HG03139 (cell line): ENCODE measurements at regions not wholly inside any gene's neighbourhood (a gene's known extent, or its start where the extent isn't known, plus 50 kb on each side); places are given as distances from the start of the nearest gene placed in this dataset.
"Not testable (repeated sequence)": the region's sequence is repeated elsewhere in the genome, so short reads cannot be mapped to it uniquely, and the experiment has no call there.

Experiments
- ATAC-seq: cut with Tn5 transposase; IDR thresholded peaks from one replicate; pipeline ENCODE4 v1.9.1; 2021; ENCODE audit not compliant: unreplicated experiment

DNA sequence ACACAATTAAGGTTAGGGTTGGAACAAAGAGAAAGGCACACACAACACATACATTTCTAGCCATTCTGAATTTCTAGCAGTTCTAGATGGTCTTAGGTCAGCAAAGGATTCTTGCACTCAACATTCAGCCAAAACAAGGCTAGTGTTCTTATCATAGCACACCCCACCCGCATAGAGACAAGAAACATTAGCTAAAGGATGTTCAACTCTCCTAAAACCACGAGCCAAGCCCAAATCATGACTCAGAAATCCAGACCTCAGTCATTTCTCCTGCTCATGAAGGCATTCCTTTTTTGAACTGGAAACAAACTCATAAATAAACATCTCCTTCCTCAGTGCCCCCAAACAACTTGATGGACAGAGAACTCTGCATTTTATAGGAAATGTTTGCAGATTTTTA lies 293.0 kb upstream of the NOTCH2NLA start:
- not testable (repeated sequence) for ATAC-seq

DNA sequence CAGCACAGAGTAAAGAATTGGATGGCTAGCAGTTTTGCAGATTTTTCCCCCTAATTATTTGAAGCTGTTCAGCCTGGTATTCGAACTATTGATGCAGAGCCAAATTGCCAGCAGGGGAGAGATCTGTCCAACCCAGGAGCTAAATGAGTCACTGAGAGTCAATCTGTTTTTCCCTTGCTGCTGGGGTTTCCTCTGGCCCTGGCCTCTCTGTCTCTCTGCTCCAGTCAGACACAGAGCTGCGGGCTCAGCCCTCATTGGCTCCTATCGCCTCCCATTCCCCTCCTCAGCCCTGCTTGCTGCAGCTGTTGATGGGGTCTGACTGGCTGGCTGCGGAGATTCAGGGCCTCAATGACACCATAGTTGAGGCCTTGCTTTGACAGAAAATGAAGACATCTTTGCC lies 284.9 kb upstream of the NOTCH2NLA start:
- ATAC-seq: not testable (repeated sequence)

DNA sequence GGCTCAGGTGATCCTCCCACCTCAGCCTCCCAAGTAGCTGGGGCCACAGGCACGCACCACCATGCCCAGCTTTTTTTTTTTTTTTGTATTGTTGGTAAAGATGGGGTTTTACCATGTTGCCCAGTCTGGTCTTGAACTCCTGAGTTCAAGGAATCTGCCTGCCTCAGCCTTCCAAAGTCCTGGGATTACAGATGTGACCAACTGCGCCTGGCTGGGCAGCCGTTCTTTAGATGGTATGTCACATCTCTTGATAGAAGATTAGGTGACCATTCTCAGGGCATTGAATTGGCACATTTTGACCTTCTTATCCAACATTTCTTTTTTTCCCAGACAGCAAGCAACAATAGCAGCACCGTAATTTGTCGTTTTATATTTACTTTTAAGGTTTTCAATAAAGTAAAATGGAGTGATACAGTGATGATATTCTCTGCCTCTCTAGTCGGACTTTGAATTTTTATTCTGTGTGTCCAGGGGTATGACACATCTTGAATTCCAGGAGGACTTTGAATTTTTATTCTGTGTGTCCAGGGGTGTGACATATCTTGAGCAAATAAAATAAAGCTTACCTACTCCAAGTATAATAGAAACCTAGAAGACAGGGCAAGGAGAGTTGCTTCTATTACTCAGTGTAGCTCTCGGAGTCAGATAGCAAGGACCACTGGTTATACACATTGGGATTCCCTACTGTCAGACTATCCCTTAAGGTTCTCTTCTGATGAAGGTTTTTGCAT lies 282.4 kb upstream of the NOTCH2NLA start:
- not testable (repeated sequence) for ATAC-seq

DNA sequence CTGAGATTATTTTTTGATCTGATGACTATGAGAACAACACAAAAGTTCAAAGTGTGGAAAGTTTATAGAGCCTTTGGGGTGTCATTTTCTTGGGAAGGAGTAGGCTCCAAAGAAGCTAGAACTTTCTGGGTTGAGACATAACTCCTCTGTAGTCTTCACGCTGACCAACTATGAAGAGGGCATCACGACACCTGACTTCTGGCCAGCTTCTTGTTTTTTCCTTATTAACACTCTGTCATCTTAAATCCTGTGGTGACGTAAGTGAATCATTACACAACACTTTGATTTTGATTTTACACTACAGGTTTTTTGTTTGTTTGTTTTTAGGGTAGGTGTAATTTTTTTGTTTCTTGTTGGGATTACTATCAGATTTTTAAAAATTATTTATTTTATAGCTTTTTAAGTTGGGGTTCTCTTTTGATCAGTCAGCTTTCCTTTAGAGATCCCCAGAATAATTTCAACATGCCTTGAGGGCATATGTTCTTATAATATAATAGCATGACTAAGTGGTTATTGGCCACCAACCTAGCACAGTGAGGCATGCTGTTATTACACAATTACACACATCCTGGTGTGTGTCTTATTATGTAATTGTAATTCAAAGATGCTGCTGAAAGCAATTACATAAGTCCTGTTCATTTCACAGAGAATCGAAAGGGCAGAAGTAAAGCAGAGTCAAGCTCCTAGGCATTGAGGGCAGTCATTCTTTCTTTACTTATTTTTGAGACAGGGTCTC lies 281.6 kb upstream of the NOTCH2NLA start:
- not testable (repeated sequence) for ATAC-seq

DNA sequence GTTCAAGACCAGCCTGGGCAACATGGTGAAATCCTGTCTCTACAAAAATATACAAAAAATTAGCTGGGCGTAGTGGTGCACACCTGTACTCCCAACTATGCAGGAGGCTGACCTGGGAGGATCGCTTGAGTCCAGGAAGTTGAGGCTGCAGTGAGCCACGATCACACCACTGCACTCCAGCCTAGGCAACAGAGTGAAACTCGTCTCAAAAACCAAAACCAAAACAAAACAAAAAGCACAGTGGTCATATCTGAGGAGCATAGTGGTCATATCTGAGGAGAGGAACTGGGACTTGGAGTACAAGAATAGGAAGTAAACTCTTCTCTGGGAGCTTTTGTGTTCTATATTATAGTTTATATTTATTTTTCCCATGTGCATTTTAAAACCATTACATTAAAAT lies 275.3 kb upstream of the NOTCH2NLA start:
- ATAC-seq: not testable (repeated sequence)

- not testable (repeated sequence) for ATAC-seq
Measured at GRCh38 chr1:146487555-146487954, 258.7 kb upstream of the NOTCH2NLA start.

DNA sequence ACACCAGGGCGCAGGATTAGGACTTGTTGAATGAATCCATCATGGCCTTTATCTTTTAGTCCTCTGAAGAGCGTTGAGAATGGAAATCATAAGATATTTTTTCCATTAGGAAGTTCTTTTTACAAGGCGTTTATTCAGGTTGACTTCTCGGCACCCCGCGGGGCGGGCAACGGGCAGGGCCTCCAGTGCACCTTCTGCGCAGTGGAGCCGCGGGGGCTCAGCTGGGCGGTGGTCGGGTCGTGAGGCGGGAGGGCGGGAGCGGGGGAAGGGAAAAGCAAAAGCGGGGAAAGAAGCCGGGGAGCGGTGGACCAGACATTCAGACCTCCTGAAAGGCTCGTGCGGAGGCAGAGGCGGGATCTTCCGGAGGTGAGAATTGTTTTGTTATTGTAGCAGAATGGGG lies 258.3 kb upstream of the NOTCH2NLA start:
- not testable (repeated sequence) for ATAC-seq

DNA sequence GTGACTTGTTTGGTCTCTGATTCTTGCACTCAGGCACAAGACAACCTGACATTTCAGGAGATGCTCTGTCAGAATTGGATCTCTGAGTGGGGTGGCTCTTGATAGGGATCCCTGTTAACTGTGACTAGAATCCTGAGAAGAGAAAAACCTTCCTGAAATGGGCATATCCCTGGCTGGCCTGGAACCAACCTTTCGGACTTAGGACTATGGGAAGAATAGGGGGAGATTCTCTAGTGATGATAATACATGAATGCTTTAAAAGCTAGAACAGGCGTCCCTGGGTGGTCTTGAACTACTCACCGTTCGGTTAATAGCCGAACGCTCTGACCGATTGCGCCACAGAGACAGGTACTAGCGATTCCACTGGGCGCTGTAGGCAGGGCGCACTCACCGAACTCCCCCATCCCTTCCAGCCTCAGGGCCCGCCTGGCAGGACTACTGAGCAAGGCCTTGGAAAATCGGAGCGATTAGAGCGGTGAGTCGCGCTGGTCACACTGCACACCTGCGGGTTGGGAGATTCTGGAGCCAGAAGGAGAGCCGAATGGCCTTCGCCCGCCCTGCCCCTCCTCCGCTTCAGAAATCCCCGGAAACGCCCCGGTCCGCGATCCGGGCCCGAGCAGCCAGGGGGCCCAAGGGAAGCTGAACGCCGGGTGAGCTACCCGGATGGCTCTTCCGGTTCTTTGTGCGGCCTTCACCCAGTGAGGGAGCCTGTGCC lies 257.6 kb upstream of the NOTCH2NLA start:
- not testable (repeated sequence) for ATAC-seq

DNA sequence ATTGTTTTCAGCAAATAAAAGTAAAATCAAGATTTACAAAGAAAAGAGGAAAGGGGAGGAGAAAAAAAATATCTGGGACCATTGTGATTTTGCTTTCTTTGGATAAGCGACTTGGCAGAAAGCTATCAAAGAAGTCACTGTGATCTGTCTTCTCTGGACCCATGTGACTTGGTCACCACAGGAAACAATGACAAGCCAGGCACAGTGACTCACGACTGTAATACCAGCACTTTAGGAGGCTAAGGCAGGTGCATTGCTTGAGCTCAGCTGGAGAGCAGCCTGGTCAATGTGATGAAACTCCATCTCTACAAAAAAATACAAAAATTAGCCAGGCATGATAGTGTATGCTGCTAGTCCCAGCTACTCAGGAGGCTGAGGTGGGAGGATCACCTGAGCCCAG lies 255.4 kb upstream of the NOTCH2NLA start:
- not testable (repeated sequence) for ATAC-seq

DNA sequence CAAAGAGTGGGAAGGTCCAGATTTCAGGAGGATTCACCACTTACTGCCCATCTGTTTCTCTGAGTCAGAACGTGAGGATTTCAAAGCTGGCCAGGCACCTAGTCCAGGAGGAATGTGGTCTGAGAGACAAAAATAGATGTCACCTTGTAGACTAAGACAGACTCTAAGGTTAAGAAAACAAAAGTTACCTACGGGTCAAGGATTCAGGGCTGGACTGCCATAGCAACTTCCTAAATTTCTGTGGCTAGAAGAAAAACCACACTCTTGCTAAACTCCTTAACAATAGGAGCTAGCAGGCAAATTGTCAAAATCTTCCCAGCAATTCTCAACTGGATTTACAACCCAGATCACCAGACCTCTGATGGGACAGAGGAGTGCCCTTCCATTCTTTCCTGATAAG lies 250.4 kb upstream of the NOTCH2NLA start:
- not testable (repeated sequence) for ATAC-seq

DNA sequence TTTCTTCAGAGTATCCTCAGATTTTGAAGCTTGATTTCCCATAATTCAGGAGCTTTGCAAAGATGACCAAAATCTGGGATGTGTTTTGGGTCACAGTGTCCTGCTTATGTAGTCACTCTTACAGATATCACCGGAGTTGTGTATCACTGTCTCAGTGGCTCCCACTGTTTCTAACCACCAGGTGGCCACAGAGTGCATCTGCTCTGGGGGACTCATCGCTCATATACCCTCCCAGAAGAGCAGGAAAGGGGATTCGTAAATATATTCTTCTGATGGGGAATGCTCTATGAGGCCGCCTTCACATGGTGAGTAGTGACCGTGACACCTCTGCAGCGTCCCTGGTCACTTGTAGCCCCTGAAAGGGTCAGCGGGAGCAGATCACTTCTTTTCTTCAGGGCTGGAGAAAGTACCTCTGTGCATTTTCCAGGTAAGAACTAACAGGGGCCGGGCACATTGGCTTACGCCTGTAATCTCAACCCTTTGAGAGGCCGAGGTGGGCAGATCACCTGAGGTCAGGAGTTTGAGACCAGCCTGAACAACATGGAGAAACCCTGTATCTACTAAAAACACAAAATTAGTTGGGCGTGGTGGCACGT lies 249.4 kb upstream of the NOTCH2NLA start:
- ATAC-seq: not testable (repeated sequence)

DNA sequence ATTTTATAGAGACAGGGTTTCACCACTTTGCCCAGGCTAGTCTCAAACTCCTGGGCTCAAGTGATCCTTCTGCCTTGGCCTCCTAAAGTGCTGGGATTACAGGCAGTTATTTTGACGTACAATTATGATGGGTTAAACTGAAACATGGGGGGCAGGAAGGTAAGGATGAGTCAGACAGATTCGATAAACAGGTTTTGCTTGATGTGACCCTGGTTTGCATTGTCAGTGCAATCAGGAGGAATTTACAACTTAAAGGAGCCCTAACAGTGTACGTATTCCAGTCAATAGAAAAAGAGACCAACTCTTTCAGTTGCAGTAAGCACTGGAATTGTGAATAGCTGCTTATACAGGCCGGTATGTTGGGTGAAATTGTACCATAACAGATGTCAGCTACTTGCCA lies 246.3 kb upstream of the NOTCH2NLA start:
- ATAC-seq: not testable (repeated sequence)

DNA sequence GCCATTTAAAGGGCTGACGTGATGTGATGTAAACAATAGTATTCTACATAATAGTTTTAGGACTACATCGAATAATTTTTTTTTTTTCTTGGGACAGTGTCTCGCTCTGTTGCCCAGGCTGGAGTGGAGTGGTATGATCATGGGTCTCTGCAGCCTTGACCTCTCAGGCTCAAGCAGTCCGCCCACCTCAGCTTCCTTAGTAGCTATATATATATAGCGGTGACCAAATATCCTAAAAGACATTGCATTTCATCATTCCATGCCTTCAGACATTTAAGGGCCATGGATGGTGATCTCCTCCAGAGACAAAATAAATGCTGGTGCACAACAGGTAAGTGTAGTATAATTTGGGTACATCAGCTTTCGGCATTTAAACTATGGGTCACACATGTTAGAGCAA lies 245.4 kb upstream of the NOTCH2NLA start:
- not testable (repeated sequence) for ATAC-seq

DNA sequence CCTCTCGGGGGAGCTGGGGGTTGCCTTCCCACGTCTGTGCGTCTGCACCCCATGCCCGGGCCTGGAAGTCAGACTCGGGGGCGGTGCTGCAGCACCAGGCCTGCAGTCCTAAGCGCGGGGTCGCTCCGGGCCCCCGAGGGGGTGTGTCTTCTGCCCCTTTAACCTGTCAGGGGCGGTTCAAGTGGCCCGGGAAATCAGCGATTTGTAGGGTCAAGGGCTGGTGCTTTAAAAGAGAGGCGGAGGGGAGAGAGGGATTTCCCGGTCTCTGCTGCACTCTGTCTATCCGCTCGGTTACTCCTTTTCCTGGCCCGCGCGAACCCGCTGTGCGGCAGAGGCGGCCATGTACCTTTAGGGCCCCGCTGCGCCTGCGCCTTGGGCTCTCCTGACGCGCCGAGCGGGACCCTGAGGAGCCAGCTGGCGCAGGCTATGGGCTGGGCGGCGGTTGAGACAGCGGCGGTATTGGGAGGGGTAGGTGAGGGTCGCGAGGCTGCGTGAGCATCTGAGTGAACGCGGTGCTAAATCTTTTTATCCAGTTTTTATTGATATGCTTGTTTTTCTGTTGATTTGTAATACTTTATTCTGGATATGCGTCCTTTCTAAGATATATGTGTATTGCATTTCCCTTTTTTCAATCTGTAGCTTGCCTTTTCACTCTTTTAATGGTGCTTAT lies 243.5 kb upstream of the NOTCH2NLA start:
- ATAC-seq: peak; percentile 79

GRCh38 chr1:146459939-146460338 lies 231.1 kb upstream of the NOTCH2NLA start:
- ATAC-seq: not testable (repeated sequence)

DNA sequence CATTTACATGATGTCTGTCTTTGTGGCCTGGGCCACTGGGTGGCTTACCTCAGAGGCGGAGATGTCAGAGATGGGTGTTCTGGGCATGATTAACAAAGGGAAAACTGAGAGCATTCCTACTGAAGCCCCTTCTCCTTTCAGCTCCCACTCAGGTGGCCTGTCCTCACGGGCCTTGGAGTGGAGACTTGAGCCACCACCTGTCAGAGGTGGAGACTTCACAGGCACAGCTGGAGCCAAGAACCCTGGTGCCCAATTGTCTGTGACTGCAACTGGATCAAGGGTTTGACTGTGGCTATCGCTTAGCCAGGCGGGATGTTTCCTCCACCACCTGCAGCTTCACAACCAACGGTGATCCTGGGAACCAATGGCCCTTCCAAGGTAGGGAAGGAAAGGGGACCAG lies 230.5 kb upstream of the NOTCH2NLA start:
- not testable (repeated sequence) for ATAC-seq

DNA sequence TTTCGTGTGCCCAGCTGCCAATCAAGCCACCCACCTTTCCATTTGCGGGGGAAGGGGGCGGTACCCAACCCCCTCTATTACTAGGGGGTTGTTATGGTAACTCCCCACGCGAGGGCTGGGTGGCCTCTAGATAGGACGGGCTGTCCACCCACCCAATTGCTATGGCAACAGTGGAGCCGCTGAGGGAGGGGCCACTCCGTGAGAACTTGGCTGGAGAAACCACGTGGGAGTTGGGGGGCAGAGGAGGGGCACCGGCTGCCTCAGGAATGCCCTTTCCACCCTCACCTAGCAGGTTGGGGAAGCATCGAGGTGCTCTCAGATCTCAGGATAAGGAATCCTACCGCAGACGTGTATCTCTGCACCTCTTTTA lies 220.0 kb upstream of the NOTCH2NLA start:
- ATAC-seq: not testable (repeated sequence)

DNA sequence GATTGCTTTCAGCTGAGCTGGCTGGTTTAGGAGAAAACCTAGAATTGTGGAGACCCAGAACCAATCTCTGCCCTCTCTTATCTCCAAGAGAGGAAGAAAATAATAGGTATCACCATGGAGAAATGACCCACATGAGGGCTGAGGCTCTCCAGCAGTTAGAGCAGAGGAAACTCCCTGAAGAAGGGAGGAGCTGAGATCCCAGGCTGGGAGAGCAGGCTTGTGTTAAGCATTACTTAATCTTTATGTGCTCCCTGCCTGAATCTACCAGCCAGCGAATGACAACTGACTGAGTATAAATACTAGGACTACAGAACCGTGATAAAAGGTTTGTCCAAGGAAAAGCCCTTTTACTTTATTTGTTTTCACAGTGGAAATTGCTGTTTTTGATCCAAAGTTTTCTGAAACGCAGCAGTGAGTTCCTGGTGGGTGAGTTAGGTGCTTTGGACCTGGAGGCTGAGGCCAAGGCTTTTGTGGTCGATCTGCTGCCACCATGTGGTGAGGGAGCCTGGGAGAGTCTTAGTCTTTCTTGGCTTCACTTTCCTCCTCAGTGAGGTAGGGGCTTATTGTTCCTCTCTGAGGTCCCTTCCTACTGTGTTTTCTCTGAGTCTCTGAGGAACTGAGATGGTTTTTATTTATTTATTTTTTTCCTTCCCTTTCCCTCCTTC lies 219.5 kb upstream of the NOTCH2NLA start:
- ATAC-seq: not testable (repeated sequence)

DNA sequence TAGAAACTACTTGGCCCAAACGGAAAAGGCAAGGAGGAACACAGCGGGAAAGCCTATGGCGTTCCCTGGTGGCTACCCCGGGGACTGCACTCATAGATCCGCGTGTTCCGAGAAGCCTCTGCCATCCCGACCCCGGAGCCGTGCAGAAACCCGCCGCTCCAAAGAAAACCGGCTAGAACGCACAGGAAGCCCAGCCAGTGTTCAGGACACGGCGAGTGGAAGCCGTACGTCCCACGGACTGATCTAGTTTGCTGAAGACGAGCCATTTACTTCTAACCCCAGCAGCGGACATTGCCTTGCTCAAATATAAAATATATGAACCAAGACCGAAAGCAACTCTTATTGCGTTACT lies 215.0 kb upstream of the NOTCH2NLA start:
- ATAC-seq: not testable (repeated sequence)
